DND-41 (cell line): ENCODE measurements at regions not wholly inside any gene's neighbourhood (a gene's known extent, or its start where the extent isn't known, plus 50 kb on each side); places are given as distances from the start of the nearest gene placed in this dataset.

Experiments used
- ATAC-seq: fragments of 200-7000 bp; cut with Tn5 transposase; 3 replicates; pipeline ENCODE4 v1.9.1; 2021; ENCODE audit warnings: low read depth; ENCODE audit not compliant: insufficient read depth
- DNase-seq: peaks from one replicate; pipeline ENCODE4 v3.0.0-alpha.2; 2020
- H2AFZ ChIP-seq: 2 replicates; pipeline ENCODE4 v1.6.0; 2012; ENCODE audit warnings: low read depth, low read length
- H3K27ac ChIP-seq: 2 replicates; pipeline ENCODE4 v1.5.1; 2012; ENCODE audit warnings: low read length, inconsistent platforms
- H3K27me3 ChIP-seq: fragments of 200-600 bp; sonication (generic); 2 replicates; pipeline ENCODE4 v1.6.0; 2012; ENCODE audit warnings: low read length, mild to moderate bottlenecking, inconsistent platforms; ENCODE audit not compliant: insufficient read depth, poor library complexity
- H3K36me3 ChIP-seq: 2 replicates; pipeline ENCODE4 v1.5.1; 2012; ENCODE audit warnings: low read length, inconsistent platforms; ENCODE audit not compliant: insufficient read depth
- H3K4me1 ChIP-seq: 2 replicates; pipeline ENCODE4 v1.5.1; 2012; ENCODE audit warnings: mild to moderate bottlenecking, low read length; ENCODE audit not compliant: insufficient read depth
- H3K4me2 ChIP-seq: 2 replicates; pipeline ENCODE4 v1.6.0; 2012; ENCODE audit warnings: mild to moderate bottlenecking, moderate library complexity, low read length, inconsistent platforms; ENCODE audit not compliant: insufficient read depth
- H3K4me3 ChIP-seq, 2 experiments: fragments of 200-600 bp in 1 of 2; shearing (Covaris generic) in 1 of 2; 2 replicates each; pipeline ENCODE4 v1.5.1; 2012 to 2016; ENCODE audit warnings: inconsistent platforms in 2 of 2, low read length in 2 of 2, mild to moderate bottlenecking in 2 of 2, low read depth in 1 of 2, moderate library complexity in 1 of 2
- H3K79me2 ChIP-seq: 2 replicates; pipeline ENCODE4 v1.6.0; 2012; ENCODE audit warnings: low read length, inconsistent platforms; ENCODE audit not compliant: insufficient read depth
- H3K9ac ChIP-seq: 2 replicates; pipeline ENCODE4 v1.6.0; 2012; ENCODE audit warnings: low read depth, mild to moderate bottlenecking, inconsistent platforms, low read length, moderate library complexity
- H3K9me3 ChIP-seq: 2 replicates; pipeline ENCODE4 v1.5.1; 2012; ENCODE audit warnings: low read length, moderate library complexity, mild to moderate bottlenecking, inconsistent platforms; ENCODE audit not compliant: insufficient read depth, severe bottlenecking
- H4K20me1 ChIP-seq: 2 replicates; pipeline ENCODE4 v1.6.0; 2012; ENCODE audit warnings: low read length; ENCODE audit not compliant: insufficient read depth
- EZH2 ChIP-seq: IDR thresholded peaks from 3 replicates; pipeline ENCODE4 v1.6.1; 2012; ENCODE audit warnings: borderline replicate concordance, low read depth, mild to moderate bottlenecking, moderate library complexity, low read length, inconsistent platforms; ENCODE audit not compliant: severe bottlenecking
- TF ChIP-seq, protein P1 (sequence below): IDR thresholded peaks from 2 replicates; pipeline ENCODE4 v1.5.1; 2012; ENCODE audit warnings: borderline replicate concordance, low read length, moderate library complexity, mild to moderate bottlenecking; ENCODE audit not compliant: poor library complexity, severe bottlenecking; ENCODE audit errors: extremely low read depth

DNA sequence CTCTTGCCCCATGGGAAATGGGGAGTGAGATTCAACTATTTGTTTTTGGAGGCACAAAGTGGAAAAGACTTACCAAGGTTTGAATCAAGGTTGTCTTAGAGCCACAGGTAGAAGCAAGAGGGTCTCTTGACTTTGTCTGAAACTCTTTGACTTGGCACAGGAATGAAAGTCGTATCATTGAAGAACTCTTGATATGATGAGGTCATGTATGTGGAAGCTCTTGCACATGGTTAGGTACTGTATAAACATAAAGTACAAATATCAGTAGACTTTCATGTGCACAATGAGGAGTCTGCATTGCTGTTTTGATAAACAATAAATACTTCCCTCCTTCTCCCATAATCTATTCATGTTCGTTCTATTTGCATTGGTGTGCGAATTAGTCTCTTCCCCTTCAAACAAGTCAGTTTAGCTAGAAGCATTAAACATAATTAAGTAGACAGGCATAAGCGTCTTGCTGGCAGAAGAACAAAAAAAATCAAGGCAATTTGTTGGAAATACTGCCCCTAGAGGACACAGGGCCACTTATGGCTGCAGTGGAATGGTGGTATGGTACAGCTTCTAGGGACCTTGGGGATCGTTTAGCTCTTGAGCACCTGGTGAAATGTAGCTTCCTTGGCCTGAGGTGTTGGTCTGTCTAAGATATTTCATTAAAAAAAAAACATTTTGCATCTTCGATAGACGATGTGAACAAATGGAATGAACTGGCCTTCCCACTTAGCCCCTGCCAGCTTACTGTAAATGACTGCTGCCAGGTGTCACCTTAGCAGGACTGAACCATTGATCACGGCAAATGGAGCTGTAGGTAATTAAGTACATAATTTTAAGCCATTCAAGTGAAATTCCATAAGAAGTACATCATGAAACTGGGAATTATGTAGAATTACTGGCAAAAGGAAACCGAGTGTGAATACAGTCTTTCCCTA lies 218.0 kb upstream of the GALNT2 start:
- Histone ChIP-seq H3K4me2 (no peak overlapping the region), H4K20me1 (no peaks in the 10 kb centered on the region), H3K4me3 (no peak overlapping the region), H3K27ac (no peak overlapping the region), H3K9ac (no peak overlapping the region), H3K79me2 (no peaks in the 10 kb centered on the region), H3K4me1 (no peaks in the 10 kb centered on the region), H2AFZ (no peak overlapping the region), H3K27me3 (no peaks in the 10 kb centered on the region), H3K9me3 (no peaks in the 10 kb centered on the region), H3K36me3 (no peaks in the 10 kb centered on the region)
- TF ChIP-seq, protein P1, sequence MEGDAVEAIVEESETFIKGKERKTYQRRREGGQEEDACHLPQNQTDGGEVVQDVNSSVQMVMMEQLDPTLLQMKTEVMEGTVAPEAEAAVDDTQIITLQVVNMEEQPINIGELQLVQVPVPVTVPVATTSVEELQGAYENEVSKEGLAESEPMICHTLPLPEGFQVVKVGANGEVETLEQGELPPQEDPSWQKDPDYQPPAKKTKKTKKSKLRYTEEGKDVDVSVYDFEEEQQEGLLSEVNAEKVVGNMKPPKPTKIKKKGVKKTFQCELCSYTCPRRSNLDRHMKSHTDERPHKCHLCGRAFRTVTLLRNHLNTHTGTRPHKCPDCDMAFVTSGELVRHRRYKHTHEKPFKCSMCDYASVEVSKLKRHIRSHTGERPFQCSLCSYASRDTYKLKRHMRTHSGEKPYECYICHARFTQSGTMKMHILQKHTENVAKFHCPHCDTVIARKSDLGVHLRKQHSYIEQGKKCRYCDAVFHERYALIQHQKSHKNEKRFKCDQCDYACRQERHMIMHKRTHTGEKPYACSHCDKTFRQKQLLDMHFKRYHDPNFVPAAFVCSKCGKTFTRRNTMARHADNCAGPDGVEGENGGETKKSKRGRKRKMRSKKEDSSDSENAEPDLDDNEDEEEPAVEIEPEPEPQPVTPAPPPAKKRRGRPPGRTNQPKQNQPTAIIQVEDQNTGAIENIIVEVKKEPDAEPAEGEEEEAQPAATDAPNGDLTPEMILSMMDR, result peak; percentile 72
- TF ChIP-seq EZH2, result no peak
- DNase-seq (peak; percentile 40), ATAC-seq (peak; percentile 75)

DNA sequence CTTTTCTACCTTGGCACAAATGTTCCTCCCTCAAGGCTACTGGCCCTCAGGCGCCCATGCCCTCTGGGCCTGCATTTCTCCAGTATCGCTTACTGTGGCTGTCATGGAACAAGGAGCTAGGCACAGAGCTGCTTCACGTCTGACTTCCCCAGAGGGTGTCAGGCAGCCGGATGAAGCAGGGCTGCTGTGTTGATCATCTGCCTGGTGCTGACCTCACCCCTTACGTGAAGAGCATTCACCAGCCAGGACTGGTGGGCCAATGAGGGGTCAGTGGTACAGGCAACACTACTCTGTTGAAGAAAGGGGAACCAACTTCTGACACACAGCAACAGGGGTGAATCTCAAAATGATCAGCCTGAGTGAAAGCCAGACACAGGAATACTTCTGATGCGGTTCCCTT lies 215.5 kb upstream of the GALNT2 start:
- Histone ChIP-seq H3K9ac (no peak overlapping the region), H4K20me1 (no peaks in the 10 kb centered on the region), H3K36me3 (no peaks in the 10 kb centered on the region), H3K9me3 (no peaks in the 10 kb centered on the region), H3K27me3 (no peaks in the 10 kb centered on the region), H3K4me3 (no peak overlapping the region), H3K79me2 (no peaks in the 10 kb centered on the region), H3K4me1 (peaks cover 14% of the 10 kb centered on the region), H2AFZ (no peak overlapping the region), H3K4me2 (no peak overlapping the region), H3K27ac (no peak overlapping the region)
- ATAC-seq (no peak), DNase-seq (no peak)
- no peak for TF ChIP-seq EZH2
- TF ChIP-seq, protein P1, result no peak

DNA sequence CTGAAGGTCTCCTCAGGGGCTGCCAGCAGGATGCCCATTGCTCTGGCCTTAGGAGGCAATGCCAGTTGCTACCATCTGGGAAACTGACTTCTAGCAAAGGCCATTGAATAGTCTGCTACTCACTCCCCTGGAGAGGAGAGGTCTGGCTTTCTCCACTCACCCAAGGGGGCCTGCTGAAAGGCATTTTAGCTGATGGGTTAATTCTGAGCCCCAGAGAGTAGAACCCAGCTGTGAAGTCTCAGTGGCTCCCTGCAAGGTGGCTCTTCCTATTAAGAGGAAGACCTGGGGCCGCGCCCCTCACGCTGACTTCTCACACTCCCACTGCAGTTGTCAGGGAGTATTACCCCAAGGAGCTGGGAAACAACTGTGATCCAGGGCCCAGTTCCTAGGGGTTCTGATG lies 213.3 kb upstream of the GALNT2 start:
- no peak for ATAC-seq

More for the DNA sequence above, 213.3 kb upstream of the GALNT2 start:
- Histone ChIP-seq H3K4me2 (no peak overlapping the region), H2AFZ (no peak overlapping the region), H3K27me3 (no peaks in the 10 kb centered on the region), H4K20me1 (no peaks in the 10 kb centered on the region), H3K27ac (no peak overlapping the region), H3K9me3 (no peaks in the 10 kb centered on the region), H3K4me1 (peaks cover 17% of the 10 kb centered on the region), H3K36me3 (no peaks in the 10 kb centered on the region), H3K9ac (no peak overlapping the region), H3K4me3 (no peak overlapping the region), H3K79me2 (no peaks in the 10 kb centered on the region)
- DNase-seq, result no peak
- TF ChIP-seq EZH2, result no peak
- TF ChIP-seq, protein P1, result no peak
